ENCODE measurements at regions not wholly inside any gene's neighbourhood (a gene's known extent, or its start where the extent isn't known, plus 50 kb on each side); places are given as distances from the start of the nearest gene placed in this dataset.

DNA sequence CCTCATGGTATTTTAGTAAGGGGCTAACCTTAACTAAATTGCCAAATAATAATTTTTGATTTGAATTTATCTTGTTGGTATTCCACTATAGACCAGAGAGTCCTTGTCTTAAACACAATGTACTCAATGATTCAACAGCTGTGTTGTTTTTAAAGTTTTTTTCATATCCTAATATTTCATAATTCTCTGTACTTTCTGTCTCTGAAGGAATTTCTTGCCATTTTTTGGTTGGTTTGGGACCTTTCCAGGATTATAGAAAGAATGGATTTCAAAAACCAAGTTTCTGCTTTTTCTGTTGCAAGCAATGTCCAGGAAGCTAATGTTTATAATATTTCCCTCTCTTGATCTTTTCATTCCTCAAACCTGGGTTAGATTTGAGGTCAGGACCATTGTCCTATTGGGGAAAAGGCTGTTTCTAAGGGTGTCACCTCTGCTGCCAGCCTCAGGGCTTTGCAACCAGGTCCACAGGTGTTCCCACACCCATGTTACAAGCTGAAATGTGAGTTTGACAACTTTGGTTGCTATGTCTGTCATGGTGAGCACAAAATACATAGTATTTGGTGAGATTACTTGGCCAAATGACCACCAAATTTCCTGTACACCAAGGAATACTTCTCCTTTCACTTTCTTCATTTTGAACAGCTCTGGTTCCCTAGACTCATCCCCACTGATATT, 363.7 kb upstream of the RGMA start:
- no peak for DNase-seq
- H3K36me3 Mint-ChIP-seq = no peaks in the 10 kb centered on the region
- no peak overlapping the region for H3K27ac Mint-ChIP-seq
- H3K27me3 Mint-ChIP-seq = no peaks in the 10 kb centered on the region
- H3K9me3 Mint-ChIP-seq = no peaks in the 10 kb centered on the region
- no peak for ATAC-seq (replicated peaks)
- no peak overlapping the region for H3K4me3 Mint-ChIP-seq
- no peaks in the 10 kb centered on the region for H3K4me1 Mint-ChIP-seq

DNA sequence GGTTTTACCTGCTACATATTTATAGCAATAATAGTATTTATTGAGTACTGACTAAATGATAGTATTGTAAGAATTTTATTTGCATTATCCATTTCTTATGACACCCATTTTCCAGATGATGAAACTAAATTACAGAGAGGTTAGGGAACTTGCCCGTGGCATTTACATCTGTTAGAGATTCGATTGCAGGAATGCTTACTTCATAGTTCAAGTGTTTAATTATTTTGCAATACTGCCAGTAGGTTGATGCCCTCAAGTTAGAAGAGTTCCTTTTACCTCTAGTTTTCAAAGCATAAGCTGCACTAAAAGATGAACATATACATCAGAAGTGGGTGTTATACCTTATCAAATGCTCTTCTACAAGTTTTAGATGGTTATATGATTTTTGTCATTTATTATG, 362.8 kb upstream of the RGMA start:
- Mint-ChIP-seq H3K4me3 (no peak overlapping the region), H3K4me1 (no peaks in the 10 kb centered on the region), H3K27me3 (no peaks in the 10 kb centered on the region), H3K27ac (no peak overlapping the region), H3K36me3 (no peaks in the 10 kb centered on the region), H3K9me3 (no peaks in the 10 kb centered on the region)
- ATAC-seq (replicated peaks) (no peak), DNase-seq (no peak)

DNA sequence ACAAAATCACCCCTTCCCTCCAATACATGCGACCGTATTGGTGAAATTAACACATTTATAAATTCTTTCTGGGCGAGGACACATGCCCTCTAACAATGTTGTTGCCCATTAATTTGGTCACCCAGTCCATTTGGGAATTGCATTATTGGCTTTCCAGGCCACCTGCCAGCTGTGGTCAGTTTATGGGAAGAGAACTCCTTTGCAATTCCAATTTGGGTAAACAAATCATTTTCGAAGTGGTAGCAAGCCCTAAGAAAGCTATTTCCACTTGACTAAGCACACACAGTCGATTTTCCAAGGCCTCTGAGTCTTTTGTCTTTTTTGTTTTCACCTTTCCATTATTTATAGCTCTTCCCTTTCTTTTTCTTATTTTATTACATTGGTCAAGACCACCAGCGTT, 362.3 kb upstream of the RGMA start:
- Mint-ChIP-seq H3K9me3 (no peaks in the 10 kb centered on the region), H3K27ac (no peak overlapping the region), H3K27me3 (no peaks in the 10 kb centered on the region), H3K36me3 (no peaks in the 10 kb centered on the region), H3K4me1 (no peaks in the 10 kb centered on the region), H3K4me3 (no peak overlapping the region)
- no peak for DNase-seq
- no peak for ATAC-seq (replicated peaks)

DNA sequence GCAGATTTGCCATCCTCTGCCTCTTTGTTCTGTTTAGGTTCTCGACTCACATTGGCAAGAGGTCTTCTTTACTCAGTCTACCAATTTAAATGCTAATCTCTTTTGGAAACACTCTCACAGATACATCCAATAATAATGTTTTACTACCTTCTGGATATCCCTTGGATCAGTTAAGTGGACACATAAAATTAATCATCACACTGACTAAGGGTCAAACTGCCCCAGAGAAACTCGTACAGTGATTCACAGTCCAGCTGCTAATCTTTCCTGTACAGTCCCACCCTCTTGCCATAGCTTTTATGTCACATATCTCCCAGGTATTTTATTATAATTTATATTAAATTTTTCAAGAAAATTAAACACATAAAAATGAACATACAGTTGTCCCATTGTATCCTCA, 360.8 kb upstream of the RGMA start:
- Mint-ChIP-seq H3K36me3 (no peaks in the 10 kb centered on the region), H3K27ac (no peak overlapping the region), H3K4me1 (no peaks in the 10 kb centered on the region), H3K4me3 (no peak overlapping the region), H3K27me3 (no peaks in the 10 kb centered on the region), H3K9me3 (no peaks in the 10 kb centered on the region)
- DNase-seq (no peak), ATAC-seq (replicated peaks) (no peak)

DNA sequence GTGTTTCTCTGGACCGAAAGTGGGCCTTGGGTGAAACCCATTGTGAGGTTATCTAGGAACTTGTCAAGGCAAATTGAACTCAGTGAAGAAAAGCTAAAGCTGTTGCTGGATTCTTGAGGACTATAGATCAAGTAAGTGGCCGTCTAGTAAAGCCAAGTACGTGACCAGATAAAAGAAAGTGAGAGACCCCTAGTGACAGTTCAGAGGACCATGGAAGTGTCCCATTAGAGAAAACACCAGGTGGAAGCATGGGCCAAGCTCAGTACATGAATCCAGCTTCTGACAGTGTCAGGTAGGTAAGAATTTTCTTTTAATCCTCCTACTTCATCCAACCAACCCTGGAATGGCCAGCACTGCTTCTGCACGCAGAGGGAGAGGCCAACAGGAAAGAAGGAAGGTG, 349.3 kb upstream of the RGMA start:
- no peak for DNase-seq
- Mint-ChIP-seq H3K9me3 (no peaks in the 10 kb centered on the region), H3K27me3 (peaks cover 6 to 37% of the 10 kb centered on the region in 2 donors), H3K36me3 (no peaks in the 10 kb centered on the region), H3K4me1 (no peaks in the 10 kb centered on the region), H3K27ac (no peak overlapping the region), H3K4me3 (no peak overlapping the region)
- ATAC-seq (replicated peaks) = no peak

DNA sequence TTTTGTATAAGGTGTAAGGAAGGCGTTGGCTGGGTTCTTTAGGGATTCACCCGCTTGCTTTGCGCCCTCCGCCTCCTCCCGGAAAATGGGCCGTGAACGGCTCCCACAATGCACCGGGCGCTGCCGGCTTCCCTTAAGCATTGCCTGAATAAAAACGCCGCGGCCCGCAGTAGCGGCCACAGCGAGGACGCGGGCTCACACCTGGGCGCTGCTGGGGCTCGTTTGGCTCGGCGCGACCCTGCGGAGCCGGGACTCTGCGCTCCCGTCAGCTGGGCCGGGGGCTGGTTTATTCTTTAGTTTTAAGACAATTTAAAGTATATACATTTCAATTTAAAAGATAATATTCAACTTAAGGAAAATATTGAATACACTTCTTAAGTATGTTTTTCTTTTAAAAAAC, 343.5 kb upstream of the RGMA start:
- Mint-ChIP-seq H3K27ac (no peak overlapping the region), H3K4me1 (no peaks in the 10 kb centered on the region), H3K36me3 (no peaks in the 10 kb centered on the region), H3K4me3 (no peak overlapping the region), H3K27me3 (peaks cover 6 to 7% of the 10 kb centered on the region in 2 donors), H3K9me3 (no peaks in the 10 kb centered on the region)
- no peak for ATAC-seq (replicated peaks)
- no peak for DNase-seq

DNA sequence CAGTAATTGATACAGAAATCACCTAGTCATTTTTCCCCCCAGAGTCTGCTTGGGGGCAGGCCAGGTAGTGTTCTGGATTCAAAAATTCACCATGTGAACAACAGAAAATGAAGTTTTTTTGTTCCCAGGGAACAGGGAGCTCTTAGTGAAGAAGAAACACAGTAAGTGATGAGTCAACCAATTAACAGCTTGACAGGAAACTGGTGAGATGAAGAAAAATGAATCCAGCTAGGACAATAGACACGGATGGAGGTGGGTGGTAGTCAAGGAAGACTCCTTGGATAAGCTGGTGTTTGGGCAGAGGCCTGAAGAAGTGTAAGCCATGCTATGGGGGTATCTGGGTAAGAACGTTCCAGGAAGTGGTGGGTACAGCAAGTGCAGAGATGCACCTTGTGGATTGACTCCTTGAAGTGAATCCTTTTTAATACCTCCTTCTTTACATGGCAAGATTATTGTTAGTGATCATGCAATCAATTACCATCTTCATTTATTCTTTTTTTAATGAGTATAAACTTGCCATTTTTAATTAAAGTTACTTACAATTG, 339.9 kb upstream of the RGMA start:
- no peaks in the 10 kb centered on the region for H3K9me3 Mint-ChIP-seq
- H3K27ac Mint-ChIP-seq = no peak overlapping the region
- H3K36me3 Mint-ChIP-seq = no peaks in the 10 kb centered on the region
- H3K4me3 Mint-ChIP-seq = no peak overlapping the region
- no peak for ATAC-seq (replicated peaks)
- no peaks in the 10 kb centered on the region for H3K4me1 Mint-ChIP-seq
- no peaks in the 10 kb centered on the region for H3K27me3 Mint-ChIP-seq
- no peak for DNase-seq

DNA sequence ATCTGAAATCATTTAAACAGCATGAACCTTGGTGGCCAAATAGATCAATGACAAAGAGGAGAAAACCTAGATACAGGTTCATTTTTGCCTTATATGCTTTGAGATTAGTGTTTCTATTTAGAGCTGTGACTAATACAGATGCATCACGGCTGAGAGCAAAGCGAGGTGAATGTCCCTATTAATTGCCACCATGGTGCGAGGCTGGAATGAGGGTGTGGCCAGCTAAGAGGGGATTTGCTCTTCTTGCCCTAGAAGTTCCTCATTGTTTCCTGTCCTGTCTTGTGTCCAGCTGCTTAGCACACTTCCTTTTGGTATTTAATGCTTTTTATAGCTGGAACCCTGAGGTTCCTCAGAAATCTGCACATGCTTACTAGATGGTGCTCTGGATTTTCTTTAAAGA, 339.1 kb upstream of the RGMA start:
- Mint-ChIP-seq H3K36me3 (no peaks in the 10 kb centered on the region), H3K4me1 (no peaks in the 10 kb centered on the region)
- ATAC-seq (replicated peaks) = no peak

DNA sequence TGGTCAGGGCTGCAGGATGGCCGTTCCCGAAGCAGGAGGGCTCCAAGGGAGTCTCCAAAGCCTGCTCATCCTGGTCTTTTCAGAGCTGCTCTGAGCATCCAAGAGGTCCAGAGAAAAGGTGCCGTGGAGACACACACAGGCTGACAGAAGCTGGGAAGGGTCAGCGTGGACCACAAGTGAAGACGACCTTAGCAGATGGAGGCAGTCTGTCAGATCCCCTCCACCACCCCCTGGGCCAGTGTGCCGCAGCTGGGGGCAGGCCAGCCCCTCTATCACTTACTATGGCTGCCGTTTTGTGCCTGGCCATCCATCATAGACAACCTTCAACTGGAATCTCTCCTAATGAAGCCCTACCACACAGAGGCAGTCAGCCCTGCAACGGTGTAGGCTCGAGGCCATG, 335.1 kb upstream of the RGMA start:
- ATAC-seq (replicated peaks) (no peak), DNase-seq (no peak)
- no peaks in the 10 kb centered on the region for H3K27me3 Mint-ChIP-seq
- H3K4me3 Mint-ChIP-seq = no peak overlapping the region
- no peaks in the 10 kb centered on the region for H3K4me1 Mint-ChIP-seq
- H3K27ac Mint-ChIP-seq = no peak overlapping the region
- no peaks in the 10 kb centered on the region for H3K36me3 Mint-ChIP-seq
- no peaks in the 10 kb centered on the region for H3K9me3 Mint-ChIP-seq

More for the DNA sequence above, 339.1 kb upstream of the RGMA start:
- no peak overlapping the region for H3K4me3 Mint-ChIP-seq
- H3K27ac Mint-ChIP-seq = no peak overlapping the region
- no peaks in the 10 kb centered on the region for H3K27me3 Mint-ChIP-seq
- DNase-seq = no peak
- H3K9me3 Mint-ChIP-seq = no peaks in the 10 kb centered on the region

DNA sequence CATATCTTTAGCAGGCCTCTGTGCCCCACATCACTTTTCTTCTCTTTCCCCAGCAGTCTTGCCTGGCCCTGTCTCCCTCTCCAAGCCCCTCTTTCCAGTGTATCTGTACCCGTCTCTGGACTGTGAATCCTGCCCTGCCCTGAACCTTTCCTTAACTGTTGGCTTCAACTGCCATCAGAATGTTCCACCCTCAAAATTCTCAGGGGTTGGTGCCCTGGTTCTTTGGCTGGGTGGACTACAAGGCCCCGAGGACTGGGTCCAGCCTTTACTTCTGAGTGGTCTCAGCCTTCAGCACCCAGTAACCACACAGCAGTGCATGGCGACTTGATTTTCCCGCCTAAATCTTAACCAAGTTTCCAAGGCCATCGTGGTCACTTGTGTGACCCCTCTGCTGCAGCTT, 333.5 kb upstream of the RGMA start:
- peaks cover 0 to 5% of the 10 kb centered on the region in 2 donors for H3K27me3 Mint-ChIP-seq
- DNase-seq (no peak), ATAC-seq (replicated peaks) (no peak)
- no peaks in the 10 kb centered on the region for H3K36me3 Mint-ChIP-seq
- no peaks in the 10 kb centered on the region for H3K4me1 Mint-ChIP-seq
- H3K4me3 Mint-ChIP-seq = no peak overlapping the region
- H3K9me3 Mint-ChIP-seq = no peaks in the 10 kb centered on the region
- H3K27ac Mint-ChIP-seq = no peak overlapping the region

DNA sequence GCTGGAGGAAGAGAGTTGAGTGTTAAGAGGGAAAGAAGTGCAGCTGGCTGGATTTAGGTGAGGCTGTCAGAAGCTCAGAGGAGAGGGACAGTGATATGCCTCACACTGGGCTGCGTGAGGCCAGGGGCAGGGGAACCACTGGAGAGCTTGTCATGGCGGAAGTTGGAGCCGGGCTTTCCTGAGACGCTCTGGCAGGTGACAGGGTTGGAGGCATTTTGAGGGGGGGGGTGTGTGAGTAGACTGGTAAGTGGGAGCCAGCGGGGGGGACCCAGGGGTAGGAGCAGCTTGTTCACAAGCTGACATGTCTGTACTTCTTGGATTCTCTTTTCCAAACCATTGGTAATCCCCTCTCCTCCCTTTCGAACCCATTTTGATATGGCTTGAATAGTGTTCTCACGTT, 331.5 kb upstream of the RGMA start:
- Mint-ChIP-seq H3K9me3 (no peaks in the 10 kb centered on the region), H3K4me1 (no peaks in the 10 kb centered on the region), H3K4me3 (no peak overlapping the region), H3K36me3 (no peaks in the 10 kb centered on the region), H3K27me3 (peaks cover 4 to 5% of the 10 kb centered on the region in 2 donors), H3K27ac (no peak overlapping the region)
- DNase-seq (no peak), ATAC-seq (replicated peaks) (no peak)

DNA sequence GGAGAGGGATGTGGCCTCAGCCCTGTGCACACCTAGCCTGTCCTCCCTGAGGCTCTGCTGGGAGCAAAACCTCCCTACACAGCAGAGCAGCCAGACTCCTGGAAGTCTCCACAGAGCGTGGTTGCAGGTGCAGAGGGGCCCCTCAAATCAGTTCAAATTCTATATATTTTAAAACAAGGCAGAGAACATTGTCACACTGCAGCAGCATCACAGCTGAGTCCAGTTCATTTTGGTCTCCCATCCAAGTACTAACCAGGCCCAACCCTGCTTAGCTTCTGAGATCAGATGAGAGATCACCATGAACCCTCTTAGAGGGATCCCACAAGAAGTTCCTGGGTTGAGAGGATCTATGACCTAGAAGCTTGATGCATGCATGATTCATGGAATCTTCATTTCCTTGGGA, 331.0 kb upstream of the RGMA start:
- peak in 1 of 2 donors; percentile 27 for ATAC-seq (replicated peaks)
- Mint-ChIP-seq H3K9me3 (no peaks in the 10 kb centered on the region), H3K27me3 (peaks cover 5% of the 10 kb centered on the region in 2 donors), H3K27ac (no peak overlapping the region), H3K4me1 (no peaks in the 10 kb centered on the region), H3K4me3 (no peak overlapping the region), H3K36me3 (no peaks in the 10 kb centered on the region)
- DNase-seq = peak; percentile 1

DNA sequence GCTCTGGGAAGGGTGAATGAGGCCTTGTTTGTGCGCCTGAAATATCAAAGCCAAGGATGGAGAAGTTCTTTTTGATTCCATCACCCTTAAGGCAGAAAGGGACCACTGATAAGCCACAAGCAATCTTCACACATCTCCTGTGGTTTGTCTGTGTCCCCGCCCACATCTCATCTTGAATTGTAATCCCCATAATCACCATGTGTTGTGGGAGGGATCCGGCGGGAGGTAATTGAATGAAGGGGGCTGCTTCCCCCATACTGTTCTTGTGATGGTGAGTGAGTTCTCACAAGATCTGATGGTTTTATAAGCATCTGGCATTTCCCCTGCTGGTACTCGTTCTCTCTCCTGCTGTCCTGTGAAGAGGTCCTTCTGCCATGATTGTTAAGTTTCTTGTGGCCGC, 329.6 kb upstream of the RGMA start:
- peaks cover 5% of the 10 kb centered on the region in 2 donors for H3K27me3 Mint-ChIP-seq
- DNase-seq (no peak), ATAC-seq (replicated peaks) (no peak)

DNA sequence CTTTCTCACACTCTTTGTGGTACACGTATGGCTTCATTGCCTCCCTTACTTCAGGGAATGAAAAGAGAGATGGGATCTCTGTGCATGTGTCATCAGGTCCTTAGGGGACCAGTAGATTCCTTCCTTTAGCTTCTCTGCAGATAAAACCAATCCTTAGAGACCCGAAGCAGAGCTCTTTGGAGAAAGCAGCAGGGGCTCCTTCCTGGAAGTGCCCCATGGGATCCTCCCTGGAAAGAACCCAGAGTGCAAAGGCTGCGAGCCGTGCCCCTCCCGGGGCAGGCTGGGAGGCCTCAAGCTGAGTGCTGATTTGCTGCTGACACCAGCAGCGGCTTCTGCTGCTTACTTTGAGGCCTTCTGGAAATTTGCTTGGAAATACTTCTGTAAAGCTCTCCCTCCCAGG, 328.6 kb upstream of the RGMA start:
- H3K27ac Mint-ChIP-seq = no peak overlapping the region
- DNase-seq = no peak
- H3K9me3 Mint-ChIP-seq = no peaks in the 10 kb centered on the region
- peaks cover 5% of the 10 kb centered on the region in 2 donors for H3K27me3 Mint-ChIP-seq
- no peak for ATAC-seq (replicated peaks)
- no peaks in the 10 kb centered on the region for H3K4me1 Mint-ChIP-seq
- H3K4me3 Mint-ChIP-seq = no peak overlapping the region
- no peaks in the 10 kb centered on the region for H3K36me3 Mint-ChIP-seq

More for the DNA sequence above, 329.6 kb upstream of the RGMA start:
- no peaks in the 10 kb centered on the region for H3K36me3 Mint-ChIP-seq
- H3K4me1 Mint-ChIP-seq = no peaks in the 10 kb centered on the region
- no peak overlapping the region for H3K27ac Mint-ChIP-seq
- H3K9me3 Mint-ChIP-seq = no peaks in the 10 kb centered on the region
- H3K4me3 Mint-ChIP-seq = no peak overlapping the region

DNA sequence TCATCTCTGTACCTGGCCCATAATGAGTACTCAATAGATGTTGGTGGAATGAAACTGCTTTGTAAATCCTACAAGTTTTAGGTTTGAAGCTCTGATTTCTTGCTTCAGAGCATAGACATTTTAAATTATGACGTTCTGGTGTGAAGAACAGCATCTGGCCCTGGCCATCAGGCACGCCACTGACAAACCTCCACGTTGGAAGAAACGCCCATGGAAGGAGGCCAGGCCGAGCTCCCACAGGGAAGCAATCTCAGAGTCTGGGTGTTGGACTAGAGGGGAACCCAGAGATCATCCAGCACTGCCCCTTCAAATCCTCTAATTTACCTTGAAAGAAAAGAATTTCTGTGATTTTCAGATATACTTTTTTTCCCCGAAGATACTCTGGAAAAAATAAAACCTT, 328.1 kb upstream of the RGMA start:
- Mint-ChIP-seq H3K27me3 (peaks cover 5% of the 10 kb centered on the region in 2 donors), H3K9me3 (peaks cover 0 to 2% of the 10 kb centered on the region in 2 donors), H3K36me3 (no peaks in the 10 kb centered on the region), H3K4me1 (no peaks in the 10 kb centered on the region), H3K4me3 (no peak overlapping the region), H3K27ac (no peak overlapping the region)
- no peak for DNase-seq
- ATAC-seq (replicated peaks) = no peak

DNA sequence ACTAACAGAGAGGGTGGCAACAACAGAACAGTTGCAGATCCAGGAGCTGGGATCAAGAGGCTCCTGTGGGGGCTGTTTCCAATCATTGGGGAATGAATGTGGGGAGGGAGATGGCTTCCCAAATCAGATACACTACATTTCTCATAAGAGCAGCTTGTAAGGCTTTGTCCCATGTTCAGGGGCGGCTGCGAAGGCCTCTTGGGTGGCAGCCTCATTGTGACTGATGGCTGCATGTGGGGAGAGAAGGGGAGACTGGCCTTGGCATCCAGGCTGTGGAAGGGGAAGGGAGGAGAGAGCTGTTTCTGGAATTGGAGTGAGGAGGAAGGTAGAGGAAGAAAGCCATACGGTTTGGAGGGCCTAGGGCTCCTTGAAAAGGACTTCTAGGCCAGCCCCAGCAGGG, 326.6 kb upstream of the RGMA start:
- H3K27me3 Mint-ChIP-seq = peaks cover 5% of the 10 kb centered on the region in 2 donors
- ATAC-seq (replicated peaks) (no peak), DNase-seq (no peak)
- H3K9me3 Mint-ChIP-seq = peaks cover 6 to 10% of the 10 kb centered on the region in 2 donors
- H3K4me1 Mint-ChIP-seq = no peaks in the 10 kb centered on the region
- H3K4me3 Mint-ChIP-seq = no peak overlapping the region
- no peaks in the 10 kb centered on the region for H3K36me3 Mint-ChIP-seq
- H3K27ac Mint-ChIP-seq = no peak overlapping the region

Data from stimulated activated naive B cell treated with anti-CD40 and anti-IgM and Interleukin-4, amounts not matched to agents 10 μg/mL and 1 μg/mL and 100 μg/mL, for 72 hours (primary cell).